ENCODE measurements at regions not wholly inside any gene's neighbourhood (a gene's known extent, or its start where the extent isn't known, plus 50 kb on each side); places are given as distances from the start of the nearest gene placed in this dataset.
"Not testable (repeated sequence)": the region's sequence is repeated elsewhere in the genome, so short reads cannot be mapped to it uniquely, and the experiment has no call there.

- peaks cover 23% of the 10 kb centered on the region for H3K4me1 Mint-ChIP-seq
- H3K36me3 Mint-ChIP-seq (ENCODE audit: low read depth): peaks cover 3% of the 10 kb centered on the region
- peak overlapping the region; percentile 52 for H3K27ac Mint-ChIP-seq (ENCODE audit: unreplicated experiment)
- H3K27me3 Mint-ChIP-seq (ENCODE audit: low read depth): peaks cover 34% of the 10 kb centered on the region
- no peak for TF ChIP-seq CTCF (conservative IDR thresholded peaks at IDR 0.05)
- no peaks in the 10 kb centered on the region for H3K9me3 Mint-ChIP-seq
- DNase-seq (ENCODE audit: low read depth, low spot score): no peak
- H3K4me3 Mint-ChIP-seq: no peak overlapping the region
Measured at GRCh38 chr4:96407738-96408463, 568.0 kb downstream of the PDHA2 start.

- not testable (repeated sequence) for H3K27ac Mint-ChIP-seq (ENCODE audit: unreplicated experiment); H3K4me3 Mint-ChIP-seq; H3K27me3 Mint-ChIP-seq (ENCODE audit: low read depth); H3K9me3 Mint-ChIP-seq; DNase-seq (ENCODE audit: low read depth, low spot score); H3K36me3 Mint-ChIP-seq (ENCODE audit: low read depth); H3K4me1 Mint-ChIP-seq
Measured at GRCh38 chr4:96414853-96415252, 575.0 kb downstream of the PDHA2 start.

- H3K4me3 Mint-ChIP-seq: no peak overlapping the region
- no peaks in the 10 kb centered on the region for H3K36me3 Mint-ChIP-seq (ENCODE audit: low read depth)
- peaks cover 3% of the 10 kb centered on the region for H3K9me3 Mint-ChIP-seq
- H3K4me1 Mint-ChIP-seq: peaks cover 6% of the 10 kb centered on the region
- TF ChIP-seq CTCF (conservative IDR thresholded peaks at IDR 0.05): no peak
- DNase-seq (ENCODE audit: low read depth, low spot score): no peak
- no peak overlapping the region for H3K27ac Mint-ChIP-seq (ENCODE audit: unreplicated experiment)
- no peaks in the 10 kb centered on the region for H3K27me3 Mint-ChIP-seq (ENCODE audit: low read depth)
Measured at GRCh38 chr4:96429657-96430056, 589.8 kb downstream of the PDHA2 start.

DNA sequence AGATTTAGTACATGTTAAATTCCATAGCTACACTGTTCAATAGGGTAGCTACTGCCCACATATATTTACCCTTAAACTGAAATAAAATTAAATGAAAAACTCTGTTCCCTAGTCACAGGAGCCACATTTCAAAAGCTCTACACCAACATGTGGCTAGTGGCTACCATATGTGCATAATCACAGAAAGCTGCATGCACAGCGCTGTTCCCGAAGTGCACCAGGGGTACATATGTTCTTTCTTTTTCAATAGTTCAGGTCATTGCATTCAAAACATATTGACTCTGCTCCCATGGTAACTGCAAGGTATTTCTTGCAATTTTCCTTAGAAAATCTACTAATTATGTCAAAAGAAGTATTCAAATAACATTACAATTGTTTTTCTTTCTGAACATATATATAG is 591.2 kb downstream of the PDHA2 start:
- no peak for TF ChIP-seq CTCF (conservative IDR thresholded peaks at IDR 0.05)
- Mint-ChIP-seq H3K27ac (ENCODE audit: unreplicated experiment) (no peak overlapping the region), H3K27me3 (ENCODE audit: low read depth) (no peaks in the 10 kb centered on the region), H3K36me3 (ENCODE audit: low read depth) (no peaks in the 10 kb centered on the region), H3K4me1 (peaks cover 6% of the 10 kb centered on the region), H3K4me3 (no peak overlapping the region), H3K9me3 (peaks cover 3% of the 10 kb centered on the region)
- DNase-seq (ENCODE audit: low read depth, low spot score): no peak

GRCh38 chr4:96448315-96448872 is 608.5 kb downstream of the PDHA2 start:
- peaks cover 20% of the 10 kb centered on the region for H3K36me3 Mint-ChIP-seq (ENCODE audit: low read depth)
- no peak overlapping the region for H3K27ac Mint-ChIP-seq (ENCODE audit: unreplicated experiment)
- H3K27me3 Mint-ChIP-seq (ENCODE audit: low read depth): no peaks in the 10 kb centered on the region
- H3K4me1 Mint-ChIP-seq: no peaks in the 10 kb centered on the region
- no peak overlapping the region for H3K4me3 Mint-ChIP-seq
- DNase-seq (ENCODE audit: low read depth, low spot score): no peak
- H3K9me3 Mint-ChIP-seq: peaks cover 35% of the 10 kb centered on the region
- TF ChIP-seq CTCF (conservative IDR thresholded peaks at IDR 0.05): no peak

DNA sequence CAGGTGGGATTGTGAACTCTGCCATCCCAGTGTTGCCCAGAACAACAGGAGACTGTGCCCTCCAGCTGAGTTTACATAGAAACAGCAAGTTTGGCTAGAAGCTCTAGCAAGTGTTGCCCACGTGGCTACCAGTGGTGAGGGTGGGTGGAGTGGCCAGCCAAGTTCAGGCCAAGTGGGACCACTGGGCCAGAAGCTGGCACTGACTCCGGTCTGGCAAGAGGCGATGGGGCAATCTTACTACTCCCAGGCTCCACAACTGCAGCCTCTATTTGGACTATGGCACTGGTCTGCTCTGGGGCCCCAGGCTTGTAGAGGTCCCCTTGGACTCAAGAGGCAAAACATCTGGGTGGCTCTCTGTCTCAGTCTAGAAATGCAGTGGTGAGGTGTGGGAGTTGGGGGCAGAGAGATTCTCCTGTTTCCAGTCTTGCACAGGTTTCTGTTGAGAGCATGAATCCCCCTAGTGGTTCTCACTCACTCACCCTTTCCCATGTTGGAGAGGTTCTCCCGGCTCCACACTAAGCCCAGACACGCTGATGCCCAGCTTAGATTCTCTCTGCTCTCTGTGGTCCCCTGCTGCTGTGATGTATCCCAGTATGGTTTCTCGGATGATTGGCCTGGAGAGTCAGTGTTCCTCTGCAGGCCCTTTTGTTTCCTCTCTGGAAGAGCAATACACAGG is 615.3 kb downstream of the PDHA2 start:
- DNase-seq (ENCODE audit: low read depth, low spot score): no peak
- Mint-ChIP-seq H3K36me3 (ENCODE audit: low read depth) (peaks cover 5% of the 10 kb centered on the region), H3K9me3 (peaks cover 11% of the 10 kb centered on the region), H3K4me3 (no peak overlapping the region), H3K27ac (ENCODE audit: unreplicated experiment) (no peak overlapping the region), H3K27me3 (ENCODE audit: low read depth) (no peaks in the 10 kb centered on the region), H3K4me1 (no peaks in the 10 kb centered on the region)
- peak; percentile 17 for TF ChIP-seq CTCF (conservative IDR thresholded peaks at IDR 0.05)

GRCh38 chr4:96458031-96458430 is 618.1 kb downstream of the PDHA2 start:
- not testable (repeated sequence) for DNase-seq (ENCODE audit: low read depth, low spot score); H3K4me1 Mint-ChIP-seq; H3K36me3 Mint-ChIP-seq (ENCODE audit: low read depth); H3K27me3 Mint-ChIP-seq (ENCODE audit: low read depth); H3K27ac Mint-ChIP-seq (ENCODE audit: unreplicated experiment); H3K4me3 Mint-ChIP-seq; H3K9me3 Mint-ChIP-seq

All from neural crest cell (in vitro differentiated cells).